ENCODE measurements at regions not wholly inside any gene's neighbourhood (a gene's known extent, or its start where the extent isn't known, plus 50 kb on each side); places are given as distances from the start of the nearest gene placed in this dataset.

- Histone ChIP-seq H3K27ac (ENCODE audit: extremely low read depth, low read depth, low read length) (no peak overlapping the region), H3K9me1 (ENCODE audit: control insufficient read depth, insufficient read depth, low read length) (no peaks in the 10 kb centered on the region), H2AFZ (ENCODE audit: low read depth, low read length) (no peak overlapping the region), H3K9me3 (replicated peaks; ENCODE audit: control insufficient read depth, insufficient read depth, low read depth, low read length) (no peaks in the 10 kb centered on the region), H3K9ac (ENCODE audit: insufficient read depth in 1 of 2, low read depth in 2 of 2, low read length in 2 of 2) (no peak overlapping the region), H3K4me2 (ENCODE audit: insufficient read depth, low read length) (no peak overlapping the region), H3K79me2 (ENCODE audit: control insufficient read depth, insufficient read depth, low read length) (no peaks in the 10 kb centered on the region), H3K4me3 (no peak overlapping the region), H4K20me1 (replicated peaks; ENCODE audit: control insufficient read depth, insufficient read depth, low read length) (no peaks in the 10 kb centered on the region), H3K27me3 (ENCODE audit: control insufficient read depth in 2 of 2, insufficient read depth in 2 of 2, low read length in 2 of 2) (peaks cover 5 to 33% of the 10 kb centered on the region in 2 experiments; a peak in 4 of 5 replicates), H3K4me1 (replicated peaks in 1 of 2; ENCODE audit: control insufficient read depth in 2 of 2, insufficient read depth in 2 of 2, low read length in 2 of 2) (0 out of 5 replicates have a peak, but pooled peaks cover 0 to 3% of the 10 kb centered on the region in 2 experiments), H3K36me3 (ENCODE audit: control insufficient read depth, insufficient read depth, low read length) (no peaks in the 10 kb centered on the region)
- intact Hi-C loops (cut with micrococcal nuclease) (no loop called here), in situ Hi-C loops (cut with MboI) (no loop called here)
- FAIRE-seq (no peak), DNase-seq (ENCODE audit: extremely low read depth in 1 of 4, low spot score in 3 of 4) (no peak), ATAC-seq (no peak)
- TF ChIP-seq FOXM1 (IDR thresholded peaks at IDR 0.05; ENCODE audit: low read depth) (no peak), FOXM1 (CRISPR knock-in tag; IDR thresholded peaks at IDR 0.05; ENCODE audit: low read depth) (no peak), MCM5 (IDR thresholded peaks at IDR 0.05; ENCODE audit: low read depth) (no peak), CEBPB (tag; IDR thresholded peaks at IDR 0.05) (0 out of 2 replicates have a peak, but pooled peaks have one; percentile 10), FOXJ3 (CRISPR knock-in tag; IDR thresholded peaks at IDR 0.05) (no peak)
- WGBS (ENCODE audit: insufficient coverage, low coverage, missing lambda C conversion rate) = 1% methylated on average over 11 of the region's 11 CpGs
- ChIA-PET POLR2A (interaction anchor here (0.6 kb wide), 1 partner anchor 886 kb away, joined by 4 read pairs; no protein-coding TSS in a partner anchor), CTCF (ENCODE audit: low intra/inter-chr PET ratio) (no interaction called here)
- BruUV-seq (replicated peaks) = no TSS peak
These were observed 230.3 kb downstream of the ARHGAP12 start for GRCh38 chr10:31698181-31698830.
